SK-N-SH (cell line): ENCODE measurements at regions not wholly inside any gene's neighbourhood (a gene's known extent, or its start where the extent isn't known, plus 50 kb on each side); places are given as distances from the start of the nearest gene placed in this dataset.

Experiments
- CTCF ChIP-seq: fragments of 200-600 bp; sonication (generic); IDR thresholded peaks from 2 replicates; pipeline ENCODE4 v1.6.1; 2017; ENCODE audit warnings: antibody characterized with exemption, mild to moderate bottlenecking, moderate library complexity
- EZH2phosphoT487 ChIP-seq: fragments of 200-600 bp; sonication (generic); IDR thresholded peaks from 2 replicates; pipeline ENCODE4 v1.6.1; 2017; ENCODE audit warnings: low read depth, mixed run types, mild to moderate bottlenecking, antibody characterized with exemption, moderate library complexity, borderline replicate concordance
- GATA2 ChIP-seq: sonication (generic); formaldehyde crosslinking; IDR thresholded peaks from 2 replicates; pipeline ENCODE4 v1.5.0; 2020; ENCODE audit warnings: mild to moderate bottlenecking, missing genetic modification reagents
- MEF2A ChIP-seq: IDR thresholded peaks from 2 replicates; pipeline ENCODE4 v1.4.0; 2012; ENCODE audit warnings: low read depth, borderline replicate concordance
- MXI1 ChIP-seq: IDR thresholded peaks from 2 replicates; pipeline ENCODE4 v1.6.1; 2012; ENCODE audit warnings: mild to moderate bottlenecking, low read depth, low read length, improper control_type of control experiment
- POLR2AphosphoS5 ChIP-seq: IDR thresholded peaks from 2 replicates; pipeline ENCODE4 v1.6.1; 2012; ENCODE audit warnings: low read depth, low read length
- RAD21 ChIP-seq: IDR thresholded peaks from 2 replicates; pipeline ENCODE4 v1.6.1; 2012; ENCODE audit warnings: mild to moderate bottlenecking, low read length
- REST ChIP-seq: IDR thresholded peaks from 2 replicates; pipeline ENCODE4 v1.6.1; 2012; ENCODE audit warnings: mild to moderate bottlenecking, low read depth, low read length, moderate library complexity
- TAF1 ChIP-seq: IDR thresholded peaks from 2 replicates; pipeline ENCODE4 v1.6.1; 2012; ENCODE audit warnings: low read depth, mild to moderate bottlenecking, low read length, moderate library complexity, borderline replicate concordance
- TCF12 ChIP-seq: IDR thresholded peaks from 2 replicates; pipeline ENCODE4 v1.4.0; 2012
- USF2 ChIP-seq: fragments of 150-350 bp; IDR thresholded peaks from 2 replicates; pipeline ENCODE4 v1.6.1; 2017; ENCODE audit warnings: antibody characterized with exemption, low read length, low read depth, borderline replicate concordance

GRCh38 chr12:30048371-30048770 is 264.6 kb upstream of the TMTC1 start:
- TF ChIP-seq USF2 (no peak), CTCF (no peak), TAF1 (no peak), TCF12 (no peak), RAD21 (no peak), POLR2AphosphoS5 (no peak), MXI1 (no peak), REST (no peak), EZH2phosphoT487 (no peak), GATA2 (CRISPR knock-in tag) (no peak), MEF2A (no peak)
